Endodermal cell (in vitro differentiated cells): ENCODE measurements at regions not wholly inside any gene's neighbourhood (a gene's known extent, or its start where the extent isn't known, plus 50 kb on each side); places are given as distances from the start of the nearest gene placed in this dataset.
"Not testable (repeated sequence)": the region's sequence is repeated elsewhere in the genome, so short reads cannot be mapped to it uniquely, and the experiment has no call there.

ENCODE experiments used
- DNase-seq: peaks from one replicate; pipeline ENCODE4 v3.0.0-alpha.2; 2017
- H3K27ac ChIP-seq: 2 replicates; pipeline ENCODE4 v1.5.1; 2013; ENCODE audit warnings: mild to moderate bottlenecking, low read depth, low read length, moderate library complexity
- H3K27me3 ChIP-seq: 2 replicates; pipeline ENCODE4 v1.6.1; 2013; ENCODE audit warnings: mild to moderate bottlenecking, low read length, moderate library complexity; ENCODE audit not compliant: insufficient read depth, control insufficient read depth, poor library complexity, severe bottlenecking
- H3K36me3 ChIP-seq: 2 replicates; pipeline ENCODE4 v1.7.0; 2013; ENCODE audit warnings: mild to moderate bottlenecking, low read length, moderate library complexity; ENCODE audit not compliant: control insufficient read depth, insufficient read depth
- H3K4me1 ChIP-seq: one replicate; pipeline ENCODE4 v1.7.0; 2013; ENCODE audit warnings: low read length; ENCODE audit not compliant: control insufficient read depth, insufficient read depth
- H3K4me3 ChIP-seq: 2 replicates; pipeline ENCODE4 v1.5.1; 2013; ENCODE audit warnings: mild to moderate bottlenecking, low read length, moderate library complexity
- H3K9ac ChIP-seq: 2 replicates; pipeline ENCODE4 v1.6.1; 2013; ENCODE audit warnings: mild to moderate bottlenecking, low read length, moderate library complexity; ENCODE audit not compliant: poor library complexity, severe bottlenecking; ENCODE audit errors: extremely low read depth
- H3K9me3 ChIP-seq: 2 replicates; pipeline ENCODE4 v1.6.1; 2013; ENCODE audit warnings: mild to moderate bottlenecking, low read length, moderate library complexity; ENCODE audit not compliant: control insufficient read depth
- H3K27ac Mint-ChIP-seq: 2 replicates; pipeline ENCODE4 v1.8.0; 2020; ENCODE audit warnings: mixed read lengths
- H3K27me3 Mint-ChIP-seq: 2 replicates; pipeline ENCODE4 v1.8.0; 2021; ENCODE audit warnings: mild to moderate bottlenecking, mixed read lengths; ENCODE audit not compliant: insufficient read depth
- H3K36me3 Mint-ChIP-seq: 2 replicates; pipeline ENCODE4 v1.8.0; 2020; ENCODE audit warnings: low read depth, mixed read lengths
- H3K4me1 Mint-ChIP-seq: 2 replicates; pipeline ENCODE4 v1.8.0; 2020; ENCODE audit warnings: mixed read lengths
- H3K4me3 Mint-ChIP-seq: 2 replicates; pipeline ENCODE4 v1.8.0; 2020; ENCODE audit warnings: mild to moderate bottlenecking, moderate library complexity, mixed read lengths
- H3K9me3 Mint-ChIP-seq: 2 replicates; pipeline ENCODE4 v1.8.0; 2020; ENCODE audit warnings: mild to moderate bottlenecking, mixed read lengths
- WGBS, 2 experiments: methylation state at CpG; one replicate each; pipeline versions ENCODE4 v1.1.5 to v1.1.7; 2013; ENCODE audit warnings: missing lambda C conversion rate in 2 of 2, mixed read lengths in 1 of 2; ENCODE audit not compliant: insufficient coverage in 1 of 2, insufficient read length in 1 of 2; 5-methylcytosine and 5-hydroxymethylcytosine counted together
- TF ChIP-seq, protein P1 (sequence below): fragments of 200-600 bp; sonication (generic); conservative IDR thresholded peaks from 2 replicates; pipeline ENCODE4 v1.5.0; 2021; ENCODE audit warnings: antibody characterized with exemption, mild to moderate bottlenecking

DNA sequence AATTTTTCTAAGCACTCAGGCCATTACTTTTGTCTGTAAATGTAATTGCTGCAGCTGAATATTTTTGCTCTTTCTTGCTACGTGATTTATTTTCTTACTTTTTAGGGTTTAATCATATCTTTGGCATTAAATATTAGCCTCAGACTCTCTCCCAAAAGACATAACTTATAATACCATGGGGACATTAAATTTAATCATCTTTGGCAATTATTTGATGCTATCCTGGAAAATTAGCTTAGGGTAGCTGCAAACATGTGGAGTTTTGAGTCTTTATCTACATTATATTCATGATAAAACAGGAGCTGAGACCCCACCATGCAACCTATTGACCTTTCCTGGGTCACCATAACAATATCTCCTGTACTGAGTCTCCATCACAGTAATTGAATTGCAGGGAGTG lies 59.1 kb upstream of the EDAR start:
- H3K36me3 ChIP-seq = no peaks in the 10 kb centered on the region
- H3K27me3 ChIP-seq = no peaks in the 10 kb centered on the region
- H3K9ac ChIP-seq = no peak overlapping the region
- H3K9me3 ChIP-seq = no peaks in the 10 kb centered on the region
- TF ChIP-seq, protein P1, sequence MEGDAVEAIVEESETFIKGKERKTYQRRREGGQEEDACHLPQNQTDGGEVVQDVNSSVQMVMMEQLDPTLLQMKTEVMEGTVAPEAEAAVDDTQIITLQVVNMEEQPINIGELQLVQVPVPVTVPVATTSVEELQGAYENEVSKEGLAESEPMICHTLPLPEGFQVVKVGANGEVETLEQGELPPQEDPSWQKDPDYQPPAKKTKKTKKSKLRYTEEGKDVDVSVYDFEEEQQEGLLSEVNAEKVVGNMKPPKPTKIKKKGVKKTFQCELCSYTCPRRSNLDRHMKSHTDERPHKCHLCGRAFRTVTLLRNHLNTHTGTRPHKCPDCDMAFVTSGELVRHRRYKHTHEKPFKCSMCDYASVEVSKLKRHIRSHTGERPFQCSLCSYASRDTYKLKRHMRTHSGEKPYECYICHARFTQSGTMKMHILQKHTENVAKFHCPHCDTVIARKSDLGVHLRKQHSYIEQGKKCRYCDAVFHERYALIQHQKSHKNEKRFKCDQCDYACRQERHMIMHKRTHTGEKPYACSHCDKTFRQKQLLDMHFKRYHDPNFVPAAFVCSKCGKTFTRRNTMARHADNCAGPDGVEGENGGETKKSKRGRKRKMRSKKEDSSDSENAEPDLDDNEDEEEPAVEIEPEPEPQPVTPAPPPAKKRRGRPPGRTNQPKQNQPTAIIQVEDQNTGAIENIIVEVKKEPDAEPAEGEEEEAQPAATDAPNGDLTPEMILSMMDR = no peak
- H3K27ac Mint-ChIP-seq = no peak overlapping the region
- no peak overlapping the region for H3K4me3 ChIP-seq
- no peaks in the 10 kb centered on the region for H3K4me1 ChIP-seq
- H3K27me3 Mint-ChIP-seq = peaks cover 2% of the 10 kb centered on the region
- WGBS, 2 experiments = 83 to 100% methylated on average over 1 of the region's 1 CpG
- H3K27ac ChIP-seq = no peak overlapping the region
- DNase-seq = no peak
- no peaks in the 10 kb centered on the region for H3K36me3 Mint-ChIP-seq
- no peaks in the 10 kb centered on the region for H3K9me3 Mint-ChIP-seq
- no peak overlapping the region for H3K4me3 Mint-ChIP-seq
- no peaks in the 10 kb centered on the region for H3K4me1 Mint-ChIP-seq

DNA sequence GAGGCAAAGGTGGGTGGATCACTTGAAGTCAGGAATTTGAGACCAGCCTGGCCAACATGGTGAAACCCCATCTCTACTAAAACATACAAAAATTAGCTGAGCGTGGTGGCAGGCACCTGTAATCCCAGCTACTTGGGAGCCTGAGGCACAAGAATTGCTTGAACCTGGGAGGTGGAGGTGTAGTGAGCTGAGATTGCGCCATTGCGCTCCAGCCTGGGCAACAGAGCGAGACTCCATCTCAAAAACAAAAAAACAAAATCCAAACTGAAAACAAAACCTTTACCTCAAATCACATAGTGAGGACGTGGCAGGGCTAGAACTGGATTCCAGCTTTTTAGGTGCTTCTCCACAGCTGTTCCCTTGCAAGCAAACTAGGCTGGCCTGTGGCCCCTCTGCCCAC lies 58.5 kb upstream of the EDAR start:
- not testable (repeated sequence) for H3K27ac ChIP-seq, H3K4me1 Mint-ChIP-seq, DNase-seq, H3K4me3 ChIP-seq, H3K9me3 Mint-ChIP-seq, H3K9me3 ChIP-seq, H3K27me3 Mint-ChIP-seq, H3K4me1 ChIP-seq, H3K27me3 ChIP-seq, H3K27ac Mint-ChIP-seq, H3K36me3 ChIP-seq, H3K4me3 Mint-ChIP-seq, H3K36me3 Mint-ChIP-seq, H3K9ac ChIP-seq
- WGBS, 2 experiments = 86% methylated on average over 5 of the region's 5 CpGs; no CpG with 5 or more reads in 1 of the 2 experiments

DNA sequence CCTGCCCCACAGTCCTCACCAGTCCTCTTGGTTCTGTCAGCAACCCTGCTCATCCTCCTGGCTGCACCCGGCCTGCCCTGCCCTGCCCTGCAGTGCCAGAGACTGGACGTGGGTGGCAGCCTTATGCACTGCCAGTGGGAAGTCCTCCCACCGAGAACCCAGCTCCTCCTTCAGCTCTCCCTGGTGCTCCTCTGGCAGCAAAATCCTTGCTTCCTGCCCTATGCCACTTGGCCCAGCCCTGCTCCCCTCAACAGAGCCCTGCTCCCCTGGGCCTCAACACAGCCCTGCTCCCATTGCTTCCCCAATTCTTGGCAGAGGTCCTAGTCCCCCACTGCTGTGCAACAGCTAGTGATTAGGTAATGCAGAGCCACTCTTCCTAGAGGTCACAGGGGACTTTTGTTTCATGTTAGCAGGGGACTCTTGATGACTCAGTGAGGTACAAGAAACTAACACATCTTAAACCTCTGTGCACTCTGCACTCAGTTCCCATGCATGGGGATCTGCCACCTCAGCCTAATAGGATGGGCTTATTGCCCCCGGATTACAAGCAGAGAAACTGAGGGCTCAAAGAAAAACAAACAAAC lies 58.0 kb upstream of the EDAR start:
- Histone ChIP-seq H3K4me1 (no peaks in the 10 kb centered on the region), H3K9ac (no peak overlapping the region), H3K36me3 (no peaks in the 10 kb centered on the region), H3K4me3 (no peak overlapping the region), H3K27ac (no peak overlapping the region), H3K27me3 (no peaks in the 10 kb centered on the region), H3K9me3 (no peaks in the 10 kb centered on the region)
- TF ChIP-seq, protein P1 = no peak
- no peak for DNase-seq
- Mint-ChIP-seq H3K27me3 (peaks cover 2% of the 10 kb centered on the region), H3K4me1 (no peaks in the 10 kb centered on the region), H3K27ac (no peak overlapping the region), H3K9me3 (no peaks in the 10 kb centered on the region), H3K4me3 (no peak overlapping the region), H3K36me3 (no peaks in the 10 kb centered on the region)
- 69 to 87% methylated on average over 3 to 4 of the region's 4 CpGs for WGBS, 2 experiments

DNA sequence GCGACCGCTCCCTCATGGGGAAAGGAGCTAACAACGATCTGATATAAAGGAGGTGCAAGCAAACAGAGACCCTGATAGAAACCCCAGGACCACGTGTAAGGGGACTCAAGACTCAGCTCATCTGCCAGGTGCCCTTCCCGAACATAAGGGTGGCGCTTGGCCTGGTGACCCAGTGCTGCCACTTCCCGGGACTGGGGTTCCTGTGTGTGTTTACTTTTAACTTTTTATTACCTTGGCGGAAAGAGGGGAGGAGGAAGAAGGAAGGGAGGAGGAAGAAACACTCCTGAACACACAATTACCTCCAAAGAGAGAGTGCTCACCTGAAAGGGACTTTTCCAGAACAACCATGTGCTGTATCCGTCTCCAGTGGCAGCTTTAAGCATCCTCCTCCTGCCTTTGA lies 56.5 kb upstream of the EDAR start:
- TF ChIP-seq, protein P1 = no peak
- no peaks in the 10 kb centered on the region for H3K9me3 ChIP-seq
- H3K27me3 ChIP-seq = no peaks in the 10 kb centered on the region
- Mint-ChIP-seq H3K27ac (no peak overlapping the region), H3K4me3 (no peak overlapping the region), H3K36me3 (no peaks in the 10 kb centered on the region), H3K9me3 (no peaks in the 10 kb centered on the region), H3K27me3 (peaks cover 2% of the 10 kb centered on the region), H3K4me1 (no peaks in the 10 kb centered on the region)
- H3K36me3 ChIP-seq = no peaks in the 10 kb centered on the region
- H3K9ac ChIP-seq = no peak overlapping the region
- 67 to 78% methylated on average over 1 to 9 of the region's 9 CpGs for WGBS, 2 experiments
- H3K27ac ChIP-seq = no peak overlapping the region
- no peak for DNase-seq
- no peak overlapping the region for H3K4me3 ChIP-seq
- H3K4me1 ChIP-seq = no peaks in the 10 kb centered on the region
